HG03139 (cell line): ENCODE measurements at regions not wholly inside any gene's neighbourhood (a gene's known extent, or its start where the extent isn't known, plus 50 kb on each side); places are given as distances from the start of the nearest gene placed in this dataset.
"Not testable (repeated sequence)": the region's sequence is repeated elsewhere in the genome, so short reads cannot be mapped to it uniquely, and the experiment has no call there.

Experiments
- ATAC-seq: cut with Tn5 transposase; IDR thresholded peaks from one replicate; pipeline ENCODE4 v1.9.1; 2021; ENCODE audit not compliant: unreplicated experiment

GRCh38 chr10:44564361-44564760 lies 179.5 kb upstream of the CXCL12 start:
- no peak for ATAC-seq

GRCh38 chr10:44564790-44565189 lies 179.9 kb upstream of the CXCL12 start:
- ATAC-seq: no peak

GRCh38 chr10:44566786-44567185 lies 181.9 kb upstream of the CXCL12 start:
- ATAC-seq: no peak

- no peak for ATAC-seq
Measured at GRCh38 chr10:44567471-44567870, 182.6 kb upstream of the CXCL12 start.

- no peak for ATAC-seq
Measured at GRCh38 chr10:44569193-44570091, 184.5 kb upstream of the CXCL12 start.

GRCh38 chr10:44571701-44572100 lies 186.8 kb upstream of the CXCL12 start:
- no peak for ATAC-seq

- ATAC-seq: no peak
Measured at GRCh38 chr10:44572146-44572545, 187.2 kb upstream of the CXCL12 start.

- no peak for ATAC-seq
Measured at GRCh38 chr10:44573821-44574220, 188.9 kb upstream of the CXCL12 start.

- no peak for ATAC-seq
Measured at GRCh38 chr10:44574596-44575480, 189.9 kb upstream of the CXCL12 start.

- ATAC-seq: no peak
Measured at GRCh38 chr10:44575601-44576380, 190.9 kb upstream of the CXCL12 start.

GRCh38 chr10:44576702-44577191 lies 191.8 kb upstream of the CXCL12 start:
- ATAC-seq: no peak

- ATAC-seq: no peak
Measured at GRCh38 chr10:44577533-44577932, 192.6 kb upstream of the CXCL12 start.

- no peak for ATAC-seq
Measured at GRCh38 chr10:44578271-44578670, 193.4 kb upstream of the CXCL12 start.

- ATAC-seq: not testable (repeated sequence)
Measured at GRCh38 chr10:44578963-44579362, 194.1 kb upstream of the CXCL12 start.

- no peak for ATAC-seq
Measured at GRCh38 chr10:44581996-44582395, 197.1 kb upstream of the CXCL12 start.

- ATAC-seq: no peak
Measured at GRCh38 chr10:44587488-44588318, 202.8 kb upstream of the CXCL12 start.

- ATAC-seq: no peak
Measured at GRCh38 chr10:44589181-44589943, 204.5 kb upstream of the CXCL12 start.

GRCh38 chr10:44589944-44590449 lies 205.1 kb upstream of the CXCL12 start:
- ATAC-seq: no peak

- ATAC-seq: no peak
Measured at GRCh38 chr10:44591911-44592310, 207.0 kb upstream of the CXCL12 start.
